Neural progenitor cell (in vitro differentiated cells): ENCODE measurements at regions not wholly inside any gene's neighbourhood (a gene's known extent, or its start where the extent isn't known, plus 50 kb on each side); places are given as distances from the start of the nearest gene placed in this dataset.
A peak's percentile ranks its signal among the peaks of the same experiment; 100 is the strongest.

Experiments used
- CTCF ChIP-seq: fragments of 200-600 bp; sonication (generic); IDR thresholded peaks from 2 replicates; pipeline ENCODE4 v1.5.1; 2017; ENCODE audit warnings: antibody characterized with exemption, mild to moderate bottlenecking
- EZH2 ChIP-seq: fragments of 200-600 bp; sonication (generic); IDR thresholded peaks from 2 replicates; pipeline ENCODE4 v1.6.1; 2017; ENCODE audit warnings: antibody characterized with exemption, mild to moderate bottlenecking, moderate library complexity

- TF ChIP-seq EZH2, result peak; percentile 47
- no peak for TF ChIP-seq CTCF
Measured at GRCh38 chr6:19691465-19692167, 145.6 kb upstream of the ID4 start.
